ENCODE measurements at regions not wholly inside any gene's neighbourhood (a gene's known extent, or its start where the extent isn't known, plus 50 kb on each side); places are given as distances from the start of the nearest gene placed in this dataset.

- Histone ChIP-seq H3K27me3 (ENCODE audit: control insufficient read depth, insufficient read depth, low read length) (no peaks in the 10 kb centered on the region), H3K27ac (ENCODE audit: low read depth, low read length) (no peak overlapping the region), H3K9me3 (ENCODE audit: control insufficient read depth, insufficient read depth, low read length) (peaks cover 16% of the 10 kb centered on the region), H3K4me3 (ENCODE audit: low read depth, low read length) (no peak overlapping the region)
- CTCF ChIA-PET: no interaction called here
- TF ChIP-seq, protein P1, sequence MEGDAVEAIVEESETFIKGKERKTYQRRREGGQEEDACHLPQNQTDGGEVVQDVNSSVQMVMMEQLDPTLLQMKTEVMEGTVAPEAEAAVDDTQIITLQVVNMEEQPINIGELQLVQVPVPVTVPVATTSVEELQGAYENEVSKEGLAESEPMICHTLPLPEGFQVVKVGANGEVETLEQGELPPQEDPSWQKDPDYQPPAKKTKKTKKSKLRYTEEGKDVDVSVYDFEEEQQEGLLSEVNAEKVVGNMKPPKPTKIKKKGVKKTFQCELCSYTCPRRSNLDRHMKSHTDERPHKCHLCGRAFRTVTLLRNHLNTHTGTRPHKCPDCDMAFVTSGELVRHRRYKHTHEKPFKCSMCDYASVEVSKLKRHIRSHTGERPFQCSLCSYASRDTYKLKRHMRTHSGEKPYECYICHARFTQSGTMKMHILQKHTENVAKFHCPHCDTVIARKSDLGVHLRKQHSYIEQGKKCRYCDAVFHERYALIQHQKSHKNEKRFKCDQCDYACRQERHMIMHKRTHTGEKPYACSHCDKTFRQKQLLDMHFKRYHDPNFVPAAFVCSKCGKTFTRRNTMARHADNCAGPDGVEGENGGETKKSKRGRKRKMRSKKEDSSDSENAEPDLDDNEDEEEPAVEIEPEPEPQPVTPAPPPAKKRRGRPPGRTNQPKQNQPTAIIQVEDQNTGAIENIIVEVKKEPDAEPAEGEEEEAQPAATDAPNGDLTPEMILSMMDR (IDR thresholded peaks at IDR 0.05; ENCODE audit: low read depth, low read length): no peak
- no peak for DNase-seq (ENCODE audit: low read depth, low spot score)
- POLR2A ChIA-PET: no interaction called here
These were observed 645.2 kb upstream of the EPHA6 start for GRCh38 chr3:96169111-96169766.

DNA sequence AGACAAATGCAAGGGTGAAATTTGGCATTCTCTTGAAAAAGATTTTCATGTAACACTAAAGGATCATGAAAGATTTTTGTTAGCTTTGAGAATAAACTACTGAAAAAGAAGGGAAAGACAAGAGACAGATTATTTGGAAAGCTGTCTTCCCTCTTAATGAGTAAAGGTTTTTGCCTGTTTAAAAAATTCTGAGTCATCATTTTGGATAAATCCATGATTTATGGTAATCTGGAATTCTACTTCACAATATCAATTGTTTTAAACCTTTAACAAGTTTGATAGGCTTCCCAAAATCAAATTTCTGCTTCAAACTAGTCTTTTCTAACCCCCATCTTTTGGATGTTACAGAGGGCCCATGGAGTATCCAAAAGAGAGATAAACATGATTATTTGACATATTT lies 641.5 kb upstream of the EPHA6 start:
- Histone ChIP-seq H3K27me3 (ENCODE audit: control insufficient read depth, insufficient read depth, low read length) (no peaks in the 10 kb centered on the region), H3K27ac (ENCODE audit: low read depth, low read length) (no peak overlapping the region), H3K4me3 (ENCODE audit: low read depth, low read length) (no peak overlapping the region), H3K9me3 (ENCODE audit: control insufficient read depth, insufficient read depth, low read length) (peaks cover 24% of the 10 kb centered on the region)
- ChIA-PET POLR2A (no interaction called here), CTCF (no interaction called here)
- DNase-seq (ENCODE audit: low read depth, low spot score): no peak
- TF ChIP-seq, protein P1 (IDR thresholded peaks at IDR 0.05; ENCODE audit: low read depth, low read length): no peak

GRCh38 chr3:96175500-96175899 lies 638.9 kb upstream of the EPHA6 start:
- peaks cover 12% of the 10 kb centered on the region for H3K9me3 ChIP-seq (ENCODE audit: control insufficient read depth, insufficient read depth, low read length)
- no peak for DNase-seq (ENCODE audit: low read depth, low spot score)
- CTCF ChIA-PET: no interaction called here
- TF ChIP-seq, protein P1 (IDR thresholded peaks at IDR 0.05; ENCODE audit: low read depth, low read length): no peak
- H3K27me3 ChIP-seq (ENCODE audit: control insufficient read depth, insufficient read depth, low read length): no peaks in the 10 kb centered on the region
- no peak overlapping the region for H3K27ac ChIP-seq (ENCODE audit: low read depth, low read length)
- POLR2A ChIA-PET: no interaction called here
- no peak overlapping the region for H3K4me3 ChIP-seq (ENCODE audit: low read depth, low read length)

GRCh38 chr3:96182756-96183155 lies 631.6 kb upstream of the EPHA6 start:
- H3K4me3 ChIP-seq (ENCODE audit: low read depth, low read length): no peak overlapping the region
- POLR2A ChIA-PET: no interaction called here
- no peak overlapping the region for H3K27ac ChIP-seq (ENCODE audit: low read depth, low read length)
- CTCF ChIA-PET: no interaction called here
- TF ChIP-seq, protein P1 (IDR thresholded peaks at IDR 0.05; ENCODE audit: low read depth, low read length): no peak
- H3K27me3 ChIP-seq (ENCODE audit: control insufficient read depth, insufficient read depth, low read length): no peaks in the 10 kb centered on the region
- DNase-seq (ENCODE audit: low read depth, low spot score): no peak
- 0 out of 2 replicates have a peak, but pooled peaks cover 4% of the 10 kb centered on the region for H3K9me3 ChIP-seq (ENCODE audit: control insufficient read depth, insufficient read depth, low read length)

DNA sequence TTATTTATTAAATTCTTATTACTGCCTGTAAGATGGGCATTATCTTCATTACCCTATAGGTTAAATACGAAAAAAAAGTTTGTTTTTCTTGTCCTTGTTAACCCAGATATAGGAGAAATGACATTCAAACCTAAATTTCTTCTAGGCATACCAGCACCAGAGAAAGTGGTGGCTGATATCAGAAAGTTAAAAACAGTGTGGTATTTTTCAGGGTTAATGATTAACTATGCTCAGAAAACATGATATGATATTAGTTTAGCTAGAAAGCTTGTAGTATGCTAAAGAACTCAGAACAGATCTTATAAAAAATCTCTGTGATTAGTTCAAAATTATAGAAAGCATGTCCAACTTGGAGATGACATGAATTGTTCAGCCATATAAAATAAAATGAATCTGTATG lies 630.5 kb upstream of the EPHA6 start:
- Histone ChIP-seq H3K4me3 (ENCODE audit: low read depth, low read length) (no peak overlapping the region), H3K9me3 (ENCODE audit: control insufficient read depth, insufficient read depth, low read length) (0 out of 2 replicates have a peak, but pooled peaks cover 4% of the 10 kb centered on the region), H3K27me3 (ENCODE audit: control insufficient read depth, insufficient read depth, low read length) (no peaks in the 10 kb centered on the region), H3K27ac (ENCODE audit: low read depth, low read length) (no peak overlapping the region)
- CTCF ChIA-PET: no interaction called here
- POLR2A ChIA-PET: no interaction called here
- DNase-seq (ENCODE audit: low read depth, low spot score): no peak
- TF ChIP-seq, protein P1 (IDR thresholded peaks at IDR 0.05; ENCODE audit: low read depth, low read length): no peak
